Adrenal gland (tissue), 9 donors: ENCODE measurements at regions not wholly inside any gene's neighbourhood (a gene's known extent, or its start where the extent isn't known, plus 50 kb on each side); places are given as distances from the start of the nearest gene placed in this dataset.

ENCODE experiments used
- DNase-seq, 7 donors: peaks; one replicate each; pipeline ENCODE4 v3.0.0-alpha.2; 2019 to 2020
- H3K27ac ChIP-seq, 5 donors: fragments of 200-600 bp; sonication (generic) in 4 of 5; 1 replicate in 3 of 5; 2 replicates in 2 of 5; pipeline versions ENCODE4 v1.5.1 to v1.8.0; 2016 to 2020; ENCODE audit warnings: mild to moderate bottlenecking in 1 of 5
- H3K27me3 ChIP-seq: fragments of 200-600 bp; 2 replicates; pipeline ENCODE4 v1.8.0; 2021
- H3K36me3 ChIP-seq, 2 donors: fragments of 200-600 bp; replicated peaks in 1 of 2; 1 replicate in 1 of 2; 2 replicates in 1 of 2; pipeline versions ENCODE4 v1.5.1 to v1.8.0; 2018 to 2022
- H3K4me1 ChIP-seq, 2 donors: fragments of 200-600 bp; replicated peaks in 1 of 2; 1 replicate in 1 of 2; 2 replicates in 1 of 2; pipeline versions ENCODE4 v1.5.1 to v1.8.0; 2018 to 2021
- H3K4me3 ChIP-seq, 4 donors: fragments of 200-600 bp; sonication (generic) in 3 of 4; one replicate each; pipeline ENCODE4 v1.5.1; 2016 to 2018
- H3K9me3 ChIP-seq, 3 donors: fragments of 200-600 bp; sonication (generic) in 1 of 3; replicated peaks in 1 of 3; 1 replicate in 2 of 3; 2 replicates in 1 of 3; pipeline versions ENCODE4 v1.5.1 to v1.8.0; 2016 to 2021
- POLR2A ChIP-seq, 2 donors: fragments of 450-650 bp; IDR thresholded peaks; one replicate each; pipeline ENCODE4 v1.6.1; 2017; ENCODE audit warnings: antibody characterized with exemption in 2 of 2, mild to moderate bottlenecking in 2 of 2, moderate library complexity in 1 of 2
- WGBS, 4 donors: extraction: QIAGEN DNeasy Blood & Tissue Kit in 2 of 4; methylation state at CpG; one replicate each; pipeline versions ENCODE4 v1.1.5 to v1.1.7; 2013 to 2017; 5-methylcytosine and 5-hydroxymethylcytosine counted together
- intact Hi-C, 2 donors: fragments of 100-400 bp; cut with DNase I; formaldehyde crosslinking; loops; one replicate each; pipeline versions ENCODE4 v1.14.1 to v1.15.0; 2022 to 2023
- TF ChIP-seq, protein P1 (sequence below), 6 experiments: fragments of 450-650 bp in 4 of 6; fragments of 200-600 bp in 2 of 6; sonication (generic) in 1 of 6; IDR thresholded peaks; 1 replicate in 5 of 6; 2 replicates in 1 of 6; pipeline versions ENCODE4 v1.5.1 to v1.8.0; 2016 to 2021; ENCODE audit warnings: antibody characterized with exemption in 6 of 6, mild to moderate bottlenecking in 2 of 6, moderate library complexity in 1 of 6
- donor health status: healthy with polysubstance abuse.
- donor health status: Bipolar disorder and iron deficiency.
- donor health status: DM: yes; HTN: yes; CAD: no.
- donor health status: DM: no; HTN: no; CAD: no.
- donor health status: DM: no; HTN: no; CAD: no.

DNA sequence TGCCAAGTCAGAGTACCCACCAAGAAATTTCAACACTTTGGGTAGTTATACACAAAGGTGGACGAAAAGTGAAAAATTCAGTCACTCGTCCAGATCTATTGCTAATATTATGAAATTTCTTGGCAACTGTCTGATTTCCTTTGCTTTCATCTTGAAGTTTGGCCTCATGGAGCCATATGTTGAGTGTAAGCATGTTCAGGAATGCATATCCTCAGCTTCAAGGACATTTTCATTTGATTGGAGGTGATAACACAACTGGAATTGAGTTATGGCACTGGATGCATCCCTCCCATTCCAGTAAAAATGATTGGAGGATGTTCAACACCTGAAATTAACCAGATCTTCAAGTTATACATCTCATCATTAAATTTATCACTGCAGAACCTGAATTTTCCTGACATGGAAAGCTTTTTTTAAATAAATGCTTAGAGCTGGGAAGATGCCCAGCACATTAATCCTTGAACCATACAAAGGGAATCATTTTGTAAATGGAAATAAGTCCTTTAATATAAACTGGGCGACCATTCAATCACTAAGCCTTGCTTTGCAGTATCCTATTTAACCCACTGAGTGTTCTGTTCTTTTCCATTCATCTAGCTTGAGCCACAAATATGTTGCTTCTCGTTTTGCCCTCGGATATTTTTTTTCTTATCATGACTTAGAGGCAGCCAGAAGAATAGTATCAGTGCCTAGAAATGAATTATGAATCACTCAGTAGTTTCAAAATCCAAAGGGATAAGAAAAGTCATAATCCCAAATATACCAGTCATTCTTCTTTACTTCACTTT is 273.7 kb upstream of the PIK3R1 start:
- Histone ChIP-seq H3K36me3 (no peaks in the 10 kb centered on the region), H3K27me3 (no peaks in the 10 kb centered on the region), H3K4me3 (no peak overlapping the region), H3K4me1 (no peaks in the 10 kb centered on the region), H3K27ac (no peak overlapping the region), H3K9me3 (no peaks in the 10 kb centered on the region)
- 40 to 47% (median 45%) methylated on average over 5 of the region's 5 CpGs for WGBS, 4 donors
- intact Hi-C loops: no loop called here
- no peak for DNase-seq
- TF ChIP-seq, protein P1, sequence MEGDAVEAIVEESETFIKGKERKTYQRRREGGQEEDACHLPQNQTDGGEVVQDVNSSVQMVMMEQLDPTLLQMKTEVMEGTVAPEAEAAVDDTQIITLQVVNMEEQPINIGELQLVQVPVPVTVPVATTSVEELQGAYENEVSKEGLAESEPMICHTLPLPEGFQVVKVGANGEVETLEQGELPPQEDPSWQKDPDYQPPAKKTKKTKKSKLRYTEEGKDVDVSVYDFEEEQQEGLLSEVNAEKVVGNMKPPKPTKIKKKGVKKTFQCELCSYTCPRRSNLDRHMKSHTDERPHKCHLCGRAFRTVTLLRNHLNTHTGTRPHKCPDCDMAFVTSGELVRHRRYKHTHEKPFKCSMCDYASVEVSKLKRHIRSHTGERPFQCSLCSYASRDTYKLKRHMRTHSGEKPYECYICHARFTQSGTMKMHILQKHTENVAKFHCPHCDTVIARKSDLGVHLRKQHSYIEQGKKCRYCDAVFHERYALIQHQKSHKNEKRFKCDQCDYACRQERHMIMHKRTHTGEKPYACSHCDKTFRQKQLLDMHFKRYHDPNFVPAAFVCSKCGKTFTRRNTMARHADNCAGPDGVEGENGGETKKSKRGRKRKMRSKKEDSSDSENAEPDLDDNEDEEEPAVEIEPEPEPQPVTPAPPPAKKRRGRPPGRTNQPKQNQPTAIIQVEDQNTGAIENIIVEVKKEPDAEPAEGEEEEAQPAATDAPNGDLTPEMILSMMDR (IDR thresholded peaks at IDR 0.05): no peak
- no peak for TF ChIP-seq POLR2A (IDR thresholded peaks at IDR 0.05)

GRCh38 chr5:67935908-67936566 is 279.5 kb upstream of the PIK3R1 start:
- intact Hi-C loops: no loop called here
- DNase-seq: peak in 2 of 7 donors; percentile 11 to 16
- 51 to 70% (median 61%) methylated on average over 4 of the region's 4 CpGs for WGBS, 4 donors

GRCh38 chr5:67934976-67935375 is 280.6 kb upstream of the PIK3R1 start:
- WGBS, 4 donors: 87 to 100% (median 89%) methylated on average over 2 to 4 of the region's 4 CpGs
- no peaks in the 10 kb centered on the region for H3K9me3 ChIP-seq
- H3K27ac ChIP-seq: no peak overlapping the region
- intact Hi-C loops: no loop called here
- no peaks in the 10 kb centered on the region for H3K27me3 ChIP-seq
- DNase-seq: no peak
- no peaks in the 10 kb centered on the region for H3K4me1 ChIP-seq
- TF ChIP-seq POLR2A (IDR thresholded peaks at IDR 0.05): no peak
- TF ChIP-seq, protein P1 (IDR thresholded peaks at IDR 0.05): no peak
- H3K4me3 ChIP-seq: no peak overlapping the region
- H3K36me3 ChIP-seq: no peaks in the 10 kb centered on the region

More at GRCh38 chr5:67935908-67936566, 279.5 kb upstream of the PIK3R1 start:
- H3K27ac ChIP-seq: no peak overlapping the region
- H3K27me3 ChIP-seq: no peaks in the 10 kb centered on the region
- no peaks in the 10 kb centered on the region for H3K36me3 ChIP-seq
- no peak overlapping the region for H3K4me3 ChIP-seq
- H3K9me3 ChIP-seq: no peaks in the 10 kb centered on the region
- no peaks in the 10 kb centered on the region for H3K4me1 ChIP-seq
- TF ChIP-seq, protein P1 (IDR thresholded peaks at IDR 0.05): no peak
- TF ChIP-seq POLR2A (IDR thresholded peaks at IDR 0.05): no peak

GRCh38 chr5:67925511-67925910 is 290.0 kb upstream of the PIK3R1 start:
- Histone ChIP-seq H3K4me3 (no peak overlapping the region), H3K4me1 (no peaks in the 10 kb centered on the region), H3K27me3 (no peaks in the 10 kb centered on the region), H3K36me3 (no peaks in the 10 kb centered on the region), H3K9me3 (no peaks in the 10 kb centered on the region), H3K27ac (no peak overlapping the region)
- TF ChIP-seq POLR2A (IDR thresholded peaks at IDR 0.05): no peak
- TF ChIP-seq, protein P1 (IDR thresholded peaks at IDR 0.05): no peak
- intact Hi-C loops: no loop called here
- 69 to 78% (median 74%) methylated on average over 5 of the region's 5 CpGs for WGBS, 4 donors
- no peak for DNase-seq
